ENCODE measurements at regions not wholly inside any gene's neighbourhood (a gene's known extent, or its start where the extent isn't known, plus 50 kb on each side); places are given as distances from the start of the nearest gene placed in this dataset.

DNA sequence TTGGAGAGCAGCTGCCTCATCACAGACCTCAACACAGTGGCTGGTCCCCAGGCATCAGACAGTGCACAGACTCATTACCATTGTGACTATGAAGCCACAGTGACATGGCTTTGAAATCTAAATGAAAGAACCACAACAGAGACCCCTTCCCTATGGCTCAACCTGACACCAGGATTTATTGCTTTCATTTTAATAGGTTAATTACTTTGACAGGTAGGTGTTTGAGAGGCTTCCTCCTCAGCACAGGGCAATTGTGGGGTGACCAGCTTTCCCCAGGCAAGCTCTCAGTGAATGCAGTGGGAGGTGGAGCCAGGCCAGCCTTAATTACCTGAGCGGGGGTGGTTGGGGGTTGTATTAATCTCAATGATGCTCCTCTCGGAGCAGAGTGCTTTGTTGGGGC is 102.3 kb downstream of the CHST1 start:
- no peaks in the 10 kb centered on the region for H3K4me1 ChIP-seq (ENCODE audit: control insufficient read depth in 1 of 2, insufficient read depth in 2 of 2, low read length in 2 of 2)
- no peaks in the 10 kb centered on the region for H3K27me3 ChIP-seq (ENCODE audit: control insufficient read depth in 1 of 2, insufficient read depth in 2 of 2, low read length in 1 of 2)
- intact Hi-C loops (cut with DNase I): no loop called here
- WGBS, 2 donors: 53 to 65% methylated on average over 2 of the region's 2 CpGs
- ATAC-seq (ENCODE audit: low FRiP score): no peak
- H3K27ac ChIP-seq (ENCODE audit: low read depth in 1 of 2, low read length in 2 of 2): no peak overlapping the region
- H3K9me3 ChIP-seq (ENCODE audit: control insufficient read depth, low read length): no peaks in the 10 kb centered on the region
- no peak overlapping the region for H3K4me3 ChIP-seq (ENCODE audit: low read length in 2 of 2)
- H3K36me3 ChIP-seq (ENCODE audit: control insufficient read depth in 1 of 2, insufficient read depth in 2 of 2, low read length in 1 of 2): no peaks in the 10 kb centered on the region
- DNase-seq: no peak

DNA sequence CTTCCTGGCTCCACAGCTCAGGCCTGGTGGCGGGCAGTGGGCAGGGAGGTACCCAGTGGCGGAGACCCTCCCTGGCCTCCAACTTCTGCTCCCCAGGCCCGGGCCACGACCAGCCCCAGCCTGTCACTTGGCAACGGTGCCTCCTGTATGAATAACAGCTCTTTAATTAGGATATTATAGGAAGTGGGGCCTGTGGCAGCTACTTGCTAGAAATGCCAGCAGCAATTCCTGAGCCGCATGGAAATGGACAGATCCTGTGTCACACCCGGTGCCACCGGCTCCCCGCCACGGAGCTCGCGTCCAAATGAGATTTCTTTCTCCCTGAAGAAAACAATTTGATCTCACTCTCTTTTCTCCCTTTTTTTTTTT is 104.5 kb downstream of the CHST1 start:
- Histone ChIP-seq H3K9me3 (ENCODE audit: control insufficient read depth, low read length) (peaks cover 1% of the 10 kb centered on the region), H3K4me3 (ENCODE audit: low read length in 2 of 2) (no peak overlapping the region), H3K27me3 (ENCODE audit: control insufficient read depth in 1 of 2, insufficient read depth in 2 of 2, low read length in 1 of 2) (no peaks in the 10 kb centered on the region), H3K4me1 (ENCODE audit: control insufficient read depth in 1 of 2, insufficient read depth in 2 of 2, low read length in 2 of 2) (no peaks in the 10 kb centered on the region), H3K27ac (ENCODE audit: low read depth in 1 of 2, low read length in 2 of 2) (no peak overlapping the region), H3K36me3 (ENCODE audit: control insufficient read depth in 1 of 2, insufficient read depth in 2 of 2, low read length in 1 of 2) (no peaks in the 10 kb centered on the region)
- intact Hi-C loops (cut with DNase I): no loop called here
- WGBS, 2 donors: 66% methylated on average over 12 of the region's 12 CpGs
- ATAC-seq (ENCODE audit: low FRiP score): no peak
- no peak for DNase-seq

DNA sequence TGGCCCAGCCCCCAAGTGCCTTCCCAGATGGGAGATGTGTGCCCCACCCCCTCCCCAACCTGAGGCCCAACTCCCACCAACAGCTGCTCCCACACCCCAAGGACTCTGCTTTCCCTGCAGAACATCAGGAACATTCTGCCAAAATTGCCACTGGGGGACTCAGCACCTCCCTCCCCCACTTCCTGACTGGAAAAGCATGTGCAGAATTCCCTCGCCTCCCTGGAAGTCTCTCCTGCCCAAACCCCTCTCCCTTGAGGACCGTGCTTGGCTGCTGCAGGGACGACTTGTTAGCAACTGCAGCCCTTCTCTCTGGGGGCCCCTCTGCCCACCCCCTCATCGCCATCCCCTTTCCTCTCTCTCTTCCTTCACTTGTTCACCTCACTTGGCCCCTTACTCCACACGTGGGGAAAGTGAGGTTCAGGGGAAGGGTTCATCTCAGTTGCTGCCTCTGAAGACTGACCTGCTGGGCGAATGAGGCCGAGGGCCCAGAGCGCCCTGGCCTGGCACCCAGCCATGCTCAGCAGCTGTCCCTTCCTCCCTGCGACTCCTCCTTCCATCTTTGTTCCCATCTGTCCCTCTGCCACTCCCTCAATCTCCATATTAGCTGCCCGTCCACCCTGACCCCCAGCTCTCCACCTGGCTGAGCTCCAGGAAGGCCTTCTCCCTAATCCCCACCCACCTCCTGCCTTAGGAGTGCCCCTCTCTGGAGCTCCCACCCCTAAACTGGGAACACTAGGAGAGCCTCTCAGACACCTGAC is 105.1 kb downstream of the CHST1 start:
- ATAC-seq (ENCODE audit: low FRiP score): no peak
- intact Hi-C loops (cut with DNase I): no loop called here

DNA sequence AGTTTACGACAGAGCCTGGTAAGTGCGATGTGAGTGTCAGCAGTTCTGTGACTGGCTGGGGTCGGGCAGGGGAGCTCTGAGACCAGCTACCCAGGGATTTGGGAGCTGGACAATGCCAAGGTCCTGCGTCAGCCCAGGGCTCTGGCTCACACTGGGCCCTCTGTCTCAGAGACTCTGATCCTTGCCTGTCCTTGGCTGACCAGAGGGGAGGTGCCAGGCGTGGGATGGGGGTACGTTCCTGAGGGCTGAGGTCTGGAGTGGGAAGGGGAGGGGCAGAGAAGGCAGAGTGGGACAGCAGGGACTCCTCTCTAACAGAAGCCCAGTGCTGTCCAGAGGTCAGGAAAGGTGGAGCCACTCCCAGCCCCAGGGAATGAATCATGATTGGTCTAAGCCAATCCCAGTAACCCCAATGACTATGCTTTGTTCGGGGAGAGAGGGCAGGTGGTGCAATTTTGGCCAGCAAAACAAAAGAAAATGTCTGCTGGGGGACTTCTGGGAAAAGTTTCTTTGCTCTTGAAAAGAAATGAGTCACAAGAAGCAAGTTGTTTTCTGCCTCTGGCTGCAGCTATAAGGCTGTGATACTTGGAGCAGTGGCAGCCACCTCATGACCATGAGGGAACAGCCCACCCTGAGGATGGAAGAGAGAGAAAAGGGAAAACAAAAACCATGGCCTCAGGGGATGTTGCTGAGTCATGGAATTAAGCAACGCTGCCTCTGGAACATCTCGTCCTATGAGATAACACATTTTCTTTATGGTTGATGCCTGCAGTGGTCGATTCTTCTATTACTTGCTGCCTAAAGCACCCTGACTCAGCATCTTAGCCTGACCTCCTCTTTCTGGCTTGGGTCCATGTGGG is 108.3 kb downstream of the CHST1 start:
- Histone ChIP-seq H3K4me1 (ENCODE audit: control insufficient read depth in 1 of 2, insufficient read depth in 2 of 2, low read length in 2 of 2) (no peaks in the 10 kb centered on the region), H3K36me3 (ENCODE audit: control insufficient read depth in 1 of 2, insufficient read depth in 2 of 2, low read length in 1 of 2) (no peaks in the 10 kb centered on the region), H3K27me3 (ENCODE audit: control insufficient read depth in 1 of 2, insufficient read depth in 2 of 2, low read length in 1 of 2) (no peaks in the 10 kb centered on the region), H3K9me3 (ENCODE audit: control insufficient read depth, low read length) (peaks cover 1% of the 10 kb centered on the region), H3K27ac (ENCODE audit: low read depth in 1 of 2, low read length in 2 of 2) (no peak overlapping the region), H3K4me3 (ENCODE audit: low read length in 2 of 2) (no peak overlapping the region)
- intact Hi-C loops (cut with DNase I): no loop called here
- no peak for ATAC-seq (ENCODE audit: low FRiP score)
- no peak for DNase-seq
- 72 to 75% methylated on average over 10 of the region's 10 CpGs for WGBS, 2 donors

More for the DNA sequence above, 105.1 kb downstream of the CHST1 start:
- Histone ChIP-seq H3K36me3 (ENCODE audit: control insufficient read depth in 1 of 2, insufficient read depth in 2 of 2, low read length in 1 of 2) (no peaks in the 10 kb centered on the region), H3K4me3 (ENCODE audit: low read length in 2 of 2) (no peak overlapping the region), H3K4me1 (ENCODE audit: control insufficient read depth in 1 of 2, insufficient read depth in 2 of 2, low read length in 2 of 2) (no peaks in the 10 kb centered on the region), H3K9me3 (ENCODE audit: control insufficient read depth, low read length) (peaks cover 1% of the 10 kb centered on the region), H3K27ac (ENCODE audit: low read depth in 1 of 2, low read length in 2 of 2) (no peak overlapping the region), H3K27me3 (ENCODE audit: control insufficient read depth in 1 of 2, insufficient read depth in 2 of 2, low read length in 1 of 2) (no peaks in the 10 kb centered on the region)
- 36 to 39% methylated on average over 10 of the region's 10 CpGs for WGBS, 2 donors
- no peak for DNase-seq

DNA sequence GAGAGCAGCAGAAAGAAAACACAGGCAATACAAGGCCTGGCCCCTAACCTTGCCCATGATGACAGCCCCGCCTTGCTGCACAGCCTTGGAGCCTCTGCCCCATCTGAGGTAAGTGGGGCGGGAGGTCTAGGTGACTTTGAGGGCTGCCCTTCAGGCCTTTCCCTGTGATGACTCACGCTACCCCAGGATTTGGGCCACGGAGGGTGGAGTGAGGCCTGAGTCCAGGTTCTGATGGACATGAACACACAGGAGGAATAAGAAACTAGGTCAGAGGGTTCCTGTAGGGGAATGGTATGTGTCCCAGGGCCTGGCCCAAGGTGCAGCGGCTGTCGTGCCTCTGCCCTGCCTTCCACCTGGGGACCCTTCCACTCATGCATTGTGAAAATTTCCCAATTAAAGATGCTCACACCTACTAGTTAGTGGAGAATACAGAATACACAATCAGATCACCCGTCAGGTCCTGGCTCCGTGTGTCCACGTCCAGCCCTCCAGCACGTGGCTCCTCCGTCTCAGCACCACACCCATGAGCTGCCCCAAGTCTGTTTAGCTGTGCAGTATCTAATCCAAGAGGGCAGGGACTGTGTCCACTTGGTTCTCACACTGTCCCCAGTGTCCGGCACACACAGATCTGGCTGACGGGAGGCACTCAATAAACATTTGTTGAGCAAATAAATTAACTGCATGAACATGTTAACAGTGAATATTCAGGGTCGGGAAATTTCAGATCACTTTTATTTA is 111.0 kb downstream of the CHST1 start:
- no peaks in the 10 kb centered on the region for H3K27me3 ChIP-seq (ENCODE audit: control insufficient read depth in 1 of 2, insufficient read depth in 2 of 2, low read length in 1 of 2)
- DNase-seq (no peak), ATAC-seq (ENCODE audit: low FRiP score) (no peak)
- no peak overlapping the region for H3K4me3 ChIP-seq (ENCODE audit: low read length in 2 of 2)
- no peaks in the 10 kb centered on the region for H3K36me3 ChIP-seq (ENCODE audit: control insufficient read depth in 1 of 2, insufficient read depth in 2 of 2, low read length in 1 of 2)
- no peak overlapping the region for H3K27ac ChIP-seq (ENCODE audit: low read depth in 1 of 2, low read length in 2 of 2)
- intact Hi-C loops (cut with DNase I): no loop called here
- WGBS, 2 donors: 78 to 80% methylated on average over 14 of the region's 14 CpGs
- no peaks in the 10 kb centered on the region for H3K4me1 ChIP-seq (ENCODE audit: control insufficient read depth in 1 of 2, insufficient read depth in 2 of 2, low read length in 2 of 2)
- peaks cover 1% of the 10 kb centered on the region for H3K9me3 ChIP-seq (ENCODE audit: control insufficient read depth, low read length)

DNA sequence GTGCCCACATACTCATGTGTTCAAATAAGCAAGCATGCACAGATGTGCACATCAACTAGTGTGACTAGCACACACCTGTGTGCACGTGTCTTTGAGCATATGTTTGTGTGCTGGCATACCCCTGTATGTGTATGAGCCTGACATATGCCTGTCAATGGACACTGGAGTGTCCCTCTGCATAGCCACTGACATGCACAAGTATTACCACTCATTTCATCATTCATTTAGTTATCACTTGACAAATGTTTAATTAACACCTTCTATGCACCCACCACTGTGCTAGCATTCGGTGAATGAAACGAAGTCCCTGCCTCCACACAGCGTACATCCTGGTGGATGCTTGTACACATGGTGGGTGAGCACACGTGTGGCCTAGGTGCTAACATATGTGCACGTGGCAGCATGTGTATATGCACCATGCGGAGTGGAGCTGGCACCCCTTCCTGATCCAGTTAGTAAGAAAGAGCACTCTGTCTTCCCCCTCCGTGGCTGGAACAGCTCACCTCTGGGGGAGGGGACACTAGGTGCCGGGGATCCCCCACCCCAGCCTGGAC is 112.0 kb downstream of the CHST1 start:
- no peaks in the 10 kb centered on the region for H3K36me3 ChIP-seq (ENCODE audit: control insufficient read depth in 1 of 2, insufficient read depth in 2 of 2, low read length in 1 of 2)
- no peaks in the 10 kb centered on the region for H3K4me1 ChIP-seq (ENCODE audit: control insufficient read depth in 1 of 2, insufficient read depth in 2 of 2, low read length in 2 of 2)
- H3K4me3 ChIP-seq (ENCODE audit: low read length in 2 of 2): no peak overlapping the region
- H3K9me3 ChIP-seq (ENCODE audit: control insufficient read depth, low read length): peaks cover 1% of the 10 kb centered on the region
- ATAC-seq (ENCODE audit: low FRiP score) (no peak), DNase-seq (no peak)
- no peak overlapping the region for H3K27ac ChIP-seq (ENCODE audit: low read depth in 1 of 2, low read length in 2 of 2)
- intact Hi-C loops (cut with DNase I): no loop called here
- H3K27me3 ChIP-seq (ENCODE audit: control insufficient read depth in 1 of 2, insufficient read depth in 2 of 2, low read length in 1 of 2): no peaks in the 10 kb centered on the region
- WGBS, 2 donors: 93% methylated on average over 9 of the region's 9 CpGs

DNA sequence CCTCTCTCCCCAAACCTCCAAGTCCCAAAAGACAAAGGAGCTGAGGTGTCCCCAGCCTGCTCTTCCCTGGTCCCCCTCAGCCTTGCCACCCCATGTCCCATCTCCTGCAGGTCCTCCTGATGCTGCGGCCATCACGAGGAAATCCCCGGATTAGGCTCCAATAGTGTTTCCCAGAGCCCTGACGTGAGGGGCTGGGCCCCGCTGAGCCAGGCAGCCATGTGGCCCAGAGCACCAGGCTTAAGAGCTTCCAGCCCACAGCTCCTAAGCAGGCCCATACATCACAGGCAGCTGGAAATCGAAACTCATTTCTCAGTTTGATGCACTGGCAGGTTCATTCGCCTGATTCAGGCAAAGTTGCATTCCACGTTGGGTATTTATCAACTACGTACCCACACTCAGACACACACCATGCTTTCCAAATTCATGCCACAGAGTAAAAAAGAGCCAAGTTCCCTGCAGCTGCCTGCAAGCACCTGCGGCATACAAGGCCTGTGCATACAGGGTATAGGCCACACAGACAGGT is 114.2 kb downstream of the CHST1 start:
- Histone ChIP-seq H3K27me3 (ENCODE audit: control insufficient read depth in 1 of 2, insufficient read depth in 2 of 2, low read length in 1 of 2) (no peaks in the 10 kb centered on the region), H3K4me3 (ENCODE audit: low read length in 2 of 2) (no peak overlapping the region), H3K9me3 (ENCODE audit: control insufficient read depth, low read length) (no peaks in the 10 kb centered on the region), H3K4me1 (ENCODE audit: control insufficient read depth in 1 of 2, insufficient read depth in 2 of 2, low read length in 2 of 2) (no peaks in the 10 kb centered on the region), H3K27ac (ENCODE audit: low read depth in 1 of 2, low read length in 2 of 2) (no peak overlapping the region), H3K36me3 (ENCODE audit: control insufficient read depth in 1 of 2, insufficient read depth in 2 of 2, low read length in 1 of 2) (no peaks in the 10 kb centered on the region)
- WGBS, 2 donors: 75 to 79% methylated on average over 10 of the region's 10 CpGs
- intact Hi-C loops (cut with DNase I): no loop called here
- ATAC-seq (ENCODE audit: low FRiP score): no peak
- DNase-seq: no peak

DNA sequence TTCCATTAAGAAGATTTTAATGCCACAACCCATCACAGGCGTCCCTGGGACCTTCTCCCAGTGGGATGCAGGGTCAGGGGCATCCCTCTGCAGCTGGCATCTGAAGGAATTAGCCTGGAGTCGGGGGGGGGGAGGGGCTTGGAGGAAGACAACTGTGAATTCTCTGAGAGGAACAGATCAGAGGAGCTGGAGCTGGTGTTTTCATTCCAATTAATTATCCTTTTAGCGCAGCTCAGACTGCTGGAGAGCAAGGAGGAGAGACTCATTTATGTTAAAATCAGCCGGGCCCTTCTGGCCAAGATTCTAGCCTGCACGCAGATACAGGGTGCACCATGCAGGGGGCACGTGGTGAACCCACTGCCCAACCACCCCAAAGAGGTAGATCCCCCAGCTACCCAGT is 116.2 kb downstream of the CHST1 start:
- WGBS, 2 donors: 59 to 60% methylated on average over 6 of the region's 6 CpGs
- no peak overlapping the region for H3K27ac ChIP-seq (ENCODE audit: low read depth in 1 of 2, low read length in 2 of 2)
- ATAC-seq (ENCODE audit: low FRiP score): no peak
- no peaks in the 10 kb centered on the region for H3K4me1 ChIP-seq (ENCODE audit: control insufficient read depth in 1 of 2, insufficient read depth in 2 of 2, low read length in 2 of 2)
- DNase-seq: no peak
- intact Hi-C loops (cut with DNase I): no loop called here
- H3K27me3 ChIP-seq (ENCODE audit: control insufficient read depth in 1 of 2, insufficient read depth in 2 of 2, low read length in 1 of 2): no peaks in the 10 kb centered on the region
- no peaks in the 10 kb centered on the region for H3K36me3 ChIP-seq (ENCODE audit: control insufficient read depth in 1 of 2, insufficient read depth in 2 of 2, low read length in 1 of 2)
- H3K9me3 ChIP-seq (ENCODE audit: control insufficient read depth, low read length): no peaks in the 10 kb centered on the region
- no peak overlapping the region for H3K4me3 ChIP-seq (ENCODE audit: low read length in 2 of 2)

Data from aorta (tissue), 5 donors.